HG03469 (cell line): ENCODE measurements at regions not wholly inside any gene's neighbourhood (a gene's known extent, or its start where the extent isn't known, plus 50 kb on each side); places are given as distances from the start of the nearest gene placed in this dataset.
A peak's percentile ranks its signal among the peaks of the same experiment; 100 is the strongest.

Source experiments
- ATAC-seq: cut with Tn5 transposase; IDR thresholded peaks from one replicate; pipeline ENCODE4 v1.9.1; 2021; ENCODE audit warnings: mild to moderate bottlenecking, moderate library complexity, moderate number of reproducible peaks; ENCODE audit not compliant: unreplicated experiment

GRCh38 chr3:178381555-178381954, 154.7 kb upstream of the KCNMB2 start:
- no peak for ATAC-seq

GRCh38 chr3:178381971-178382448, 154.2 kb upstream of the KCNMB2 start:
- ATAC-seq: no peak

- ATAC-seq: no peak
Measured at GRCh38 chr3:178382449-178383061, 153.7 kb upstream of the KCNMB2 start.

GRCh38 chr3:178384321-178385230, 151.7 kb upstream of the KCNMB2 start:
- no peak for ATAC-seq

- ATAC-seq: peak; percentile 66
Measured at GRCh38 chr3:178385280-178385952, 150.8 kb upstream of the KCNMB2 start.

GRCh38 chr3:178386401-178386800, 149.8 kb upstream of the KCNMB2 start:
- ATAC-seq: no peak

GRCh38 chr3:178386880-178387279, 149.4 kb upstream of the KCNMB2 start:
- ATAC-seq: no peak

- ATAC-seq: no peak
Measured at GRCh38 chr3:178388473-178388872, 147.8 kb upstream of the KCNMB2 start.

GRCh38 chr3:178389258-178389657, 147.0 kb upstream of the KCNMB2 start:
- ATAC-seq: no peak

- ATAC-seq: no peak
Measured at GRCh38 chr3:178392511-178392926, 143.7 kb upstream of the KCNMB2 start.

GRCh38 chr3:178393146-178393545, 143.1 kb upstream of the KCNMB2 start:
- ATAC-seq: no peak

GRCh38 chr3:178393824-178394223, 142.4 kb upstream of the KCNMB2 start:
- ATAC-seq: no peak

GRCh38 chr3:178396318-178396717, 139.9 kb upstream of the KCNMB2 start:
- no peak for ATAC-seq

- no peak for ATAC-seq
Measured at GRCh38 chr3:178397202-178397601, 139.0 kb upstream of the KCNMB2 start.

GRCh38 chr3:178397836-178398235, 138.4 kb upstream of the KCNMB2 start:
- ATAC-seq: no peak

GRCh38 chr3:178404961-178405360, 131.3 kb upstream of the KCNMB2 start:
- no peak for ATAC-seq

GRCh38 chr3:178405531-178405930, 130.7 kb upstream of the KCNMB2 start:
- no peak for ATAC-seq

GRCh38 chr3:178406206-178406605, 130.0 kb upstream of the KCNMB2 start:
- ATAC-seq: no peak

- no peak for ATAC-seq
Measured at GRCh38 chr3:178415384-178415783, 120.9 kb upstream of the KCNMB2 start.

- ATAC-seq: no peak
Measured at GRCh38 chr3:178417736-178418135, 118.5 kb upstream of the KCNMB2 start.

- no peak for ATAC-seq
Measured at GRCh38 chr3:178419071-178419470, 117.2 kb upstream of the KCNMB2 start.

- ATAC-seq: no peak
Measured at GRCh38 chr3:178420033-178420432, 116.2 kb upstream of the KCNMB2 start.
